Endothelial cell of umbilical vein (primary cell): ENCODE measurements at regions not wholly inside any gene's neighbourhood (a gene's known extent, or its start where the extent isn't known, plus 50 kb on each side); places are given as distances from the start of the nearest gene placed in this dataset.
"Not testable (repeated sequence)": the region's sequence is repeated elsewhere in the genome, so short reads cannot be mapped to it uniquely, and the experiment has no call there.

Experiments
- BruUV-seq: library from RNA; stranded (reverse); fragments of 400-500 nt; replicated peaks from 2 replicates; lab custom pipeline; 2021; lab: Mats Ljungman, UMichigan
- CTCF ChIA-PET: fragments of 300-600, 350-600 bp; sonication (Branson Sonifier 250); formaldehyde crosslinking; loops from one replicate; lab custom pipeline; 2021; ENCODE audit warnings: antibody characterized with exemption, inconsistent platforms; lab: Charles Lee
- POLR2A ChIA-PET: fragments of 300-600, 350-600 bp; sonication (Branson Sonifier 250); formaldehyde crosslinking; loops from one replicate; lab custom pipeline; 2021; ENCODE audit warnings: antibody characterized with exemption, inconsistent platforms; lab: Charles Lee
- DNase-seq: peaks from one replicate; pipeline ENCODE4 v3.0.0-alpha.2; 2011; ENCODE audit warnings: low read depth, low spot score
- FAIRE-seq: peaks from 2 replicates; lab custom pipeline; 2011; peaks lifted over from hg19 to GRCh38; lab: Jason Lieb, UNC
- H2AFZ ChIP-seq: 2 replicates; pipeline ENCODE4 v1.6.0; 2012; ENCODE audit warnings: low read depth, low read length, control low read depth, inconsistent platforms
- H3K27ac ChIP-seq: 2 replicates; pipeline ENCODE4 v1.5.1; 2011; ENCODE audit warnings: low read depth, mild to moderate bottlenecking, control low read depth, low read length, moderate library complexity; ENCODE audit not compliant: insufficient read depth
- H3K27me3 ChIP-seq, 2 experiments: 2 replicates each; pipeline versions ENCODE4 v1.6.0 to v1.6.1; 2011; ENCODE audit warnings: low read length in 2 of 2, mixed read lengths in 1 of 2; ENCODE audit not compliant: control insufficient read depth in 2 of 2, insufficient read depth in 2 of 2
- H3K36me3 ChIP-seq, 2 experiments: 2 replicates in 1 of 2; 3 replicates in 1 of 2; pipeline ENCODE4 v1.5.1; 2011; ENCODE audit warnings: low read length in 2 of 2, mild to moderate bottlenecking in 1 of 2, moderate library complexity in 1 of 2; ENCODE audit not compliant: control insufficient read depth in 2 of 2, insufficient read depth in 2 of 2; ENCODE audit errors: extremely low read depth in 1 of 2
- H3K4me1 ChIP-seq: 3 replicates; pipeline ENCODE4 v1.5.1; 2011; ENCODE audit warnings: mild to moderate bottlenecking, low read length; ENCODE audit not compliant: control insufficient read depth, insufficient read depth; ENCODE audit errors: extremely low read depth
- H3K4me2 ChIP-seq: 2 replicates; pipeline ENCODE4 v1.6.1; 2011; ENCODE audit warnings: low read length, control low read depth, mixed read lengths; ENCODE audit not compliant: insufficient read depth
- H3K4me3 ChIP-seq, 3 experiments: fragments of 200-600 bp in 1 of 3; sonication (generic), shearing (Covaris generic) in 1 of 3; replicated peaks in 1 of 3; 2 replicates each; pipeline ENCODE4 v1.5.1; 2011 to 2016; ENCODE audit warnings: control low read depth in 3 of 3, low read length in 3 of 3, mild to moderate bottlenecking in 2 of 3, inconsistent platforms in 1 of 3, low read depth in 1 of 3, moderate library complexity in 1 of 3; ENCODE audit not compliant: insufficient read depth in 1 of 3
- H3K79me2 ChIP-seq: 2 replicates; pipeline ENCODE4 v1.6.0; 2012; ENCODE audit warnings: low read length, inconsistent platforms; ENCODE audit not compliant: control insufficient read depth, insufficient read depth
- H3K9ac ChIP-seq: replicated peaks from 2 replicates; pipeline ENCODE3; 2011; ENCODE audit warnings: low read length, control low read depth; ENCODE audit not compliant: insufficient read depth; ENCODE audit errors: extremely low read depth
- H3K9me1 ChIP-seq: replicated peaks from 3 replicates; pipeline ENCODE4 v1.6.0; 2011; ENCODE audit warnings: mild to moderate bottlenecking, low read length; ENCODE audit not compliant: control insufficient read depth, insufficient read depth; ENCODE audit errors: extremely low read depth
- H3K9me3 ChIP-seq: replicated peaks from 2 replicates; pipeline ENCODE4 v1.5.1; 2012; ENCODE audit warnings: low read length, inconsistent platforms; ENCODE audit not compliant: control insufficient read depth, insufficient read depth
- H4K20me1 ChIP-seq: replicated peaks from 2 replicates; pipeline ENCODE3; 2011; ENCODE audit warnings: mild to moderate bottlenecking, low read length; ENCODE audit not compliant: control insufficient read depth, insufficient read depth; ENCODE audit errors: extremely low read depth
- EZH2 ChIP-seq: IDR thresholded peaks from 2 replicates; pipeline ENCODE4 v1.6.1; 2012; ENCODE audit warnings: borderline replicate concordance, low read depth, mild to moderate bottlenecking, moderate library complexity, low read length, inconsistent platforms; ENCODE audit not compliant: severe bottlenecking
- FOS ChIP-seq: IDR thresholded peaks from 2 replicates; pipeline ENCODE4 v1.6.1; 2011; ENCODE audit warnings: mild to moderate bottlenecking, low read length, moderate library complexity, borderline replicate concordance; ENCODE audit not compliant: insufficient read depth
- GATA2 ChIP-seq: IDR thresholded peaks from 2 replicates; pipeline ENCODE4 v1.7.0; 2011; ENCODE audit warnings: low read depth, mild to moderate bottlenecking, moderate library complexity, mixed read lengths, low read length; ENCODE audit not compliant: insufficient read length, insufficient read depth
- MAX ChIP-seq: IDR thresholded peaks from 2 replicates; pipeline ENCODE4 v1.6.1; 2011; ENCODE audit not compliant: insufficient read depth, insufficient read length
- POLR2A ChIP-seq: IDR thresholded peaks from 2 replicates; pipeline ENCODE4 v1.6.1; 2012; ENCODE audit warnings: low read depth, mild to moderate bottlenecking, control low read depth, low read length
- POLR2AphosphoS5 ChIP-seq: IDR thresholded peaks from 2 replicates; pipeline ENCODE4 v1.6.1; 2012; ENCODE audit warnings: low read depth, mild to moderate bottlenecking, control low read depth, low read length, moderate library complexity; ENCODE audit not compliant: insufficient read depth
- dilution Hi-C: fragments of 300-500 bp; cut with MboI; formaldehyde crosslinking; loops from one replicate; pipeline ENCODE4 v1.15.0; 2019; ENCODE audit warnings: low sequenced_read_pairs; ENCODE audit not compliant: extremely low pct_ligation_motif_present
- intact Hi-C: fragments of 100-400 bp; cut with micrococcal nuclease; formaldehyde crosslinking; loops from one replicate; pipeline ENCODE4 v1.10.0; 2022

- H4K20me1 ChIP-seq = no peaks in the 10 kb centered on the region
- peaks cover 0 to 2% of the 10 kb centered on the region in 2 experiments for H3K27me3 ChIP-seq
- intact Hi-C loops (no loop called here), dilution Hi-C loops (no loop called here)
- H3K9me3 ChIP-seq = no peaks in the 10 kb centered on the region
- ChIA-PET CTCF (no interaction called here), POLR2A (no interaction called here)
- TF ChIP-seq GATA2 (no peak), FOS (no peak), POLR2AphosphoS5 (no peak), POLR2A (no peak), EZH2 (no peak), MAX (no peak)
- FAIRE-seq (no peak), DNase-seq (no peak)
- H3K4me1 ChIP-seq = no peaks in the 10 kb centered on the region
- no peak overlapping the region for H3K9ac ChIP-seq
- no peak overlapping the region for H3K4me2 ChIP-seq
- no peaks in the 10 kb centered on the region for H3K36me3 ChIP-seq
- H3K79me2 ChIP-seq = no peaks in the 10 kb centered on the region
- H3K9me1 ChIP-seq = no peaks in the 10 kb centered on the region
- no peak overlapping the region for H2AFZ ChIP-seq
- no peak overlapping the region for H3K27ac ChIP-seq
- no peak overlapping the region for H3K4me3 ChIP-seq
- no TSS peak for BruUV-seq
Observed at GRCh38 chr17:77635176-77635575, 323.3 kb upstream of the TNRC6C start.

GRCh38 chr17:77635785-77636184 is 322.7 kb upstream of the TNRC6C start:
- H3K4me1 ChIP-seq, dilution Hi-C loops, H3K4me2 ChIP-seq, H2AFZ ChIP-seq, CTCF ChIA-PET, H3K4me3 ChIP-seq, intact Hi-C loops, H3K9me1 ChIP-seq, FAIRE-seq, H3K36me3 ChIP-seq, DNase-seq, H3K79me2 ChIP-seq, BruUV-seq, H3K9ac ChIP-seq, H4K20me1 ChIP-seq, POLR2A ChIA-PET, H3K27me3 ChIP-seq, H3K9me3 ChIP-seq, H3K27ac ChIP-seq: not testable (repeated sequence)
